MM.1S (cell line): ENCODE measurements at regions not wholly inside any gene's neighbourhood (a gene's known extent, or its start where the extent isn't known, plus 50 kb on each side); places are given as distances from the start of the nearest gene placed in this dataset.

Experiments used
- DNase-seq: peaks from one replicate; pipeline ENCODE4 v3.0.0-alpha.2; 2015
- H2AFZ ChIP-seq: fragments of 300-600 bp; sonication (generic); 2 replicates; pipeline ENCODE4 v1.6.0; 2016; ENCODE audit warnings: antibody characterized with exemption, low read length
- H3F3A ChIP-seq: fragments of 300-600 bp; sonication (generic); 2 replicates; pipeline ENCODE4 v1.6.1; 2016; ENCODE audit warnings: mild to moderate bottlenecking, antibody characterized with exemption, low read length, moderate library complexity, mixed read lengths; ENCODE audit not compliant: insufficient read depth
- H3K27ac ChIP-seq: fragments of 300-600 bp; sonication (generic); 2 replicates; pipeline ENCODE4 v1.5.1; 2016; ENCODE audit warnings: mild to moderate bottlenecking, low read length
- H3K27me3 ChIP-seq: fragments of 300-600 bp; sonication (generic); replicated peaks from 2 replicates; pipeline ENCODE4 v1.6.0; 2016; ENCODE audit warnings: low read length; ENCODE audit not compliant: insufficient read depth
- H3K36me3 ChIP-seq: fragments of 300-600 bp; sonication (generic); replicated peaks from 2 replicates; pipeline ENCODE4 v1.6.1; 2016; ENCODE audit warnings: mild to moderate bottlenecking, low read length, mixed read lengths; ENCODE audit not compliant: insufficient read depth
- H3K4me1 ChIP-seq: fragments of 300-600 bp; sonication (generic); 2 replicates; pipeline ENCODE4 v1.6.1; 2016; ENCODE audit warnings: low read length, mixed read lengths
- H3K4me2 ChIP-seq: fragments of 300-600 bp; sonication (generic); 2 replicates; pipeline ENCODE4 v1.6.0; 2016; ENCODE audit warnings: low read depth, low read length
- H3K4me3 ChIP-seq: fragments of 300-600 bp; sonication (generic); 2 replicates; pipeline ENCODE4 v1.5.1; 2016; ENCODE audit warnings: low read length, mixed read lengths
- H3K79me2 ChIP-seq: fragments of 300-600 bp; sonication (generic); 2 replicates; pipeline ENCODE4 v1.6.1; 2016; ENCODE audit warnings: mixed run types, low read length, mixed read lengths
- H3K9ac ChIP-seq: fragments of 300-600 bp; sonication (generic); 2 replicates; pipeline ENCODE4 v1.6.1; 2016; ENCODE audit warnings: low read length, mixed read lengths
- H3K9me2 ChIP-seq: fragments of 300-600 bp; sonication (generic); replicated peaks from 2 replicates; pipeline ENCODE4 v1.6.1; 2016; ENCODE audit warnings: mild to moderate bottlenecking, low read length, mixed read lengths; ENCODE audit not compliant: insufficient read depth
- H3K9me3 ChIP-seq: fragments of 300-600 bp; sonication (generic); replicated peaks from 2 replicates; pipeline ENCODE4 v1.6.1; 2016; ENCODE audit warnings: mild to moderate bottlenecking, low read length, mixed read lengths; ENCODE audit not compliant: insufficient read depth
- H4K20me1 ChIP-seq: fragments of 300-600 bp; sonication (generic); 2 replicates; pipeline ENCODE4 v1.6.1; 2016; ENCODE audit warnings: mild to moderate bottlenecking, low read length, moderate library complexity, mixed read lengths; ENCODE audit not compliant: insufficient read depth
- CTCF ChIP-seq: fragments of 300-600 bp; sonication (generic); IDR thresholded peaks from 2 replicates; pipeline ENCODE4 v1.5.1; 2016; ENCODE audit warnings: antibody characterized with exemption, low read length, mixed read lengths
- EZH2 ChIP-seq: fragments of 300-600 bp; sonication (generic); optimal IDR thresholded peaks from 2 replicates; pipeline ENCODE3; 2017; ENCODE audit warnings: low read depth, mild to moderate bottlenecking, antibody characterized with exemption, low read length, mixed read lengths
- EZH2phosphoT487 ChIP-seq: fragments of 300-600 bp; sonication (generic); IDR thresholded peaks from 2 replicates; pipeline ENCODE4 v1.6.1; 2018; ENCODE audit warnings: antibody characterized with exemption, low read length

DNA sequence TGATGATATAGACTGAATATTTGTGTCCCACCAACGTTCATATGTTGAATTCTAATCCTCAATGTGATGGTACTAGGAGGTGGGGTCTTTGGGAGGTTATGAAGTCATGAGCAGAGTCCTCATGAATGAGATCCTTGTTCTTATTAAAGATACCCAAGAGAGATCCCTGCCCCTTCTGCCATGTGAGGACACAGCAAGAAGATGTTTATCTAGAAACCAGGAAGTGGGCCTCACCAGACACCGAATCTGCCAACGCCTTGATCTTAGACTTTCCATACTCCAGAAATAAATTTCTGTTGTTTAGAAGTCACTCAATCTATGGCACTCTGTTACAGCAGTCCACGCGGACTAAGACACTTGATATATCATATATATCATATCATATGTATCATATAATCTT lies 67.7 kb upstream of the GCM1 start:
- Histone ChIP-seq H4K20me1 (no peaks in the 10 kb centered on the region), H3K9ac (no peak overlapping the region), H2AFZ (no peak overlapping the region), H3K4me2 (no peak overlapping the region), H3K36me3 (no peaks in the 10 kb centered on the region), H3K9me2 (no peaks in the 10 kb centered on the region), H3K79me2 (no peaks in the 10 kb centered on the region), H3K27ac (no peak overlapping the region), H3K27me3 (no peaks in the 10 kb centered on the region), H3K4me1 (peaks cover 7% of the 10 kb centered on the region; the same call in 1 of the 2 replicates), H3K9me3 (no peaks in the 10 kb centered on the region), H3F3A (no peaks in the 10 kb centered on the region), H3K4me3 (no peak overlapping the region)
- TF ChIP-seq EZH2phosphoT487 (no peak), CTCF (no peak), EZH2 (no peak)
- no peak for DNase-seq

- H3K9me2 ChIP-seq = no peaks in the 10 kb centered on the region
- H3F3A ChIP-seq = no peaks in the 10 kb centered on the region
- H3K4me1 ChIP-seq = peaks cover 7% of the 10 kb centered on the region; the same call in 1 of the 2 replicates
- no peak for DNase-seq
- H3K4me2 ChIP-seq = no peak overlapping the region
- no peaks in the 10 kb centered on the region for H3K27me3 ChIP-seq
- H3K27ac ChIP-seq = no peak overlapping the region
- no peaks in the 10 kb centered on the region for H4K20me1 ChIP-seq
- no peak overlapping the region for H2AFZ ChIP-seq
- no peak overlapping the region for H3K4me3 ChIP-seq
- H3K9me3 ChIP-seq = no peaks in the 10 kb centered on the region
- H3K36me3 ChIP-seq = no peaks in the 10 kb centered on the region
- no peaks in the 10 kb centered on the region for H3K79me2 ChIP-seq
- H3K9ac ChIP-seq = no peak overlapping the region
- TF ChIP-seq EZH2 (no peak), EZH2phosphoT487 (no peak), CTCF (no peak)
These were observed 65.5 kb upstream of the GCM1 start for GRCh38 chr6:53214172-53214571.

- no peaks in the 10 kb centered on the region for H3K9me3 ChIP-seq
- 0 out of 2 replicates have a peak, but pooled peaks cover 3% of the 10 kb centered on the region for H3K4me1 ChIP-seq
- H3K36me3 ChIP-seq = no peaks in the 10 kb centered on the region
- TF ChIP-seq CTCF (no peak), EZH2 (no peak), EZH2phosphoT487 (no peak)
- no peaks in the 10 kb centered on the region for H3K79me2 ChIP-seq
- no peak overlapping the region for H3K4me2 ChIP-seq
- H3K4me3 ChIP-seq = no peak overlapping the region
- H3K27me3 ChIP-seq = no peaks in the 10 kb centered on the region
- H3F3A ChIP-seq = no peaks in the 10 kb centered on the region
- no peaks in the 10 kb centered on the region for H4K20me1 ChIP-seq
- H3K9me2 ChIP-seq = no peaks in the 10 kb centered on the region
- H3K9ac ChIP-seq = no peak overlapping the region
- DNase-seq = no peak
- no peak overlapping the region for H2AFZ ChIP-seq
- H3K27ac ChIP-seq = no peak overlapping the region
These were observed 62.2 kb upstream of the GCM1 start for GRCh38 chr6:53210811-53211210.
